ENCODE measurements at regions not wholly inside any gene's neighbourhood (a gene's known extent, or its start where the extent isn't known, plus 50 kb on each side); places are given as distances from the start of the nearest gene placed in this dataset.

- Mint-ChIP-seq H3K4me1 (ENCODE audit: unreplicated experiment) (no peaks in the 10 kb centered on the region), H3K27ac (ENCODE audit: unreplicated experiment) (no peak overlapping the region)
- no peak for DNase-seq (ENCODE audit: extremely low spot score, unreplicated experiment)
Observed at GRCh38 chr2:16482460-16482859, 183.2 kb downstream of the CYRIA start.

DNA sequence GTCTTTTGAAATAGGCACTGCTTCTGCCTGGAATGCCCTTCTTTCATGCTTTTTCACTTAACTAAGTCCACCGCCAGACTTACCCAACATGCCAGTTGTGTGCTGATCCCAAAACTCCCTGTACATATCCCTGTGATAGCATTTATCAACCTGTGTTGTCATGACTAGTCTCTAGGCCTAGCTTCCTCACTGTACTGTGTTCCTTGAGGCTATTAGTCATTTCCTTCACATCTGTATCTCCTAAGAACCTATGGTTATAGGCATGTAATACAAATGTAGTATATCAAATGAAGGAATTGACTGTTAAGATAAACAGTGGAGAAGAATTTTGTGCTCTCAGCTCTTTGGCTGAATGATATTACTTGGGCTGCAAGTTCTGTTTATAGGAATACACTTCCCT is 184.3 kb downstream of the CYRIA start:
- Mint-ChIP-seq H3K27me3 (ENCODE audit: unreplicated experiment) (no peaks in the 10 kb centered on the region), H3K27ac (ENCODE audit: unreplicated experiment) (no peak overlapping the region), H3K9me3 (ENCODE audit: unreplicated experiment) (no peaks in the 10 kb centered on the region), H3K36me3 (ENCODE audit: unreplicated experiment) (no peaks in the 10 kb centered on the region), H3K4me1 (ENCODE audit: unreplicated experiment) (no peaks in the 10 kb centered on the region), H3K4me3 (ENCODE audit: unreplicated experiment) (no peak overlapping the region)
- TF ChIP-seq CTCF (IDR thresholded peaks at IDR 0.05), result no peak
- DNase-seq (ENCODE audit: extremely low spot score, unreplicated experiment), result no peak

More at GRCh38 chr2:16482460-16482859, 183.2 kb downstream of the CYRIA start:
- TF ChIP-seq CTCF (IDR thresholded peaks at IDR 0.05), result no peak
- H3K4me3 Mint-ChIP-seq (ENCODE audit: unreplicated experiment), result no peak overlapping the region
- H3K36me3 Mint-ChIP-seq (ENCODE audit: unreplicated experiment), result no peaks in the 10 kb centered on the region
- H3K9me3 Mint-ChIP-seq (ENCODE audit: unreplicated experiment), result no peaks in the 10 kb centered on the region
- H3K27me3 Mint-ChIP-seq (ENCODE audit: unreplicated experiment), result no peaks in the 10 kb centered on the region

GRCh38 chr2:16479721-16480120 is 185.9 kb downstream of the CYRIA start:
- Mint-ChIP-seq H3K27ac (ENCODE audit: unreplicated experiment) (no peak overlapping the region), H3K4me3 (ENCODE audit: unreplicated experiment) (no peak overlapping the region), H3K9me3 (ENCODE audit: unreplicated experiment) (no peaks in the 10 kb centered on the region), H3K27me3 (ENCODE audit: unreplicated experiment) (no peaks in the 10 kb centered on the region), H3K36me3 (ENCODE audit: unreplicated experiment) (no peaks in the 10 kb centered on the region), H3K4me1 (ENCODE audit: unreplicated experiment) (no peaks in the 10 kb centered on the region)
- no peak for TF ChIP-seq CTCF (IDR thresholded peaks at IDR 0.05)
- DNase-seq (ENCODE audit: extremely low spot score, unreplicated experiment), result no peak

DNA sequence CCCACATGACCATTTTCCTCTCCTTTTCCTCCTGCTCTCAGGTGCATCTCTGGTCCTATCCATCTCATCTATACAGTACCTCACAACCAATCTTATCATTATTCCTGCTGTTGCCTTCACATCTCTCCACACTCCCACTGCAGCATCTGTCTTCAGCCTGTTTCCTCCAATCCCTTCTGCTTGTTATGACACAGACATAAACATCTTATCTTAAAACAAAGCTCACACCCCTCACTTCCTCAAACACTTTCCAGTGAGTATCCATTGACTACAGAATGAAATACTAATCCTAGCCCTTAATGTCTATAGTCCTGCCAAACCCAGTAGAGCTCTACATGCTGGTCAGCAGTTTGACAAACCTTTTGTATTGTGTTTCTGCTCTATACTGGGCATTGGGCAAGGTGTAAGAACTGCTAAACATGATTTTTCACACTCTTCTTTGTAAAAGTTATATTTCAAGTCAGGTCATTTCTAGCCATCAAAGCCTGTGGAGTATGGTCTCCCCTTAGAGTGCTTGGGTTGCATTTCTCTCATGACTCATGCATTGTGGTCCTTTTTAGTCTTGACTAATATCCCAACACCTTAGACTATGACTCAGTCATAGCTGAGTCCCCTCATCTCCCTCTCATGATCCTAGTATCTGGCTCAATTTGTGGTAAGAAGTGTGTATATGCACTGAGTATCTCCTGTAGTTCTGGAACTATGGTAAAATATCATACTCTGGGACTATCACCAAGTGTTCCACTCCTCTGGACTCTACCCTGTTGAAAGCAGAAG is 187.0 kb downstream of the CYRIA start:
- Mint-ChIP-seq H3K9me3 (ENCODE audit: unreplicated experiment) (no peaks in the 10 kb centered on the region), H3K4me1 (ENCODE audit: unreplicated experiment) (no peaks in the 10 kb centered on the region), H3K36me3 (ENCODE audit: unreplicated experiment) (no peaks in the 10 kb centered on the region), H3K27ac (ENCODE audit: unreplicated experiment) (no peak overlapping the region), H3K27me3 (ENCODE audit: unreplicated experiment) (no peaks in the 10 kb centered on the region), H3K4me3 (ENCODE audit: unreplicated experiment) (no peak overlapping the region)
- no peak for DNase-seq (ENCODE audit: extremely low spot score, unreplicated experiment)
- no peak for TF ChIP-seq CTCF (IDR thresholded peaks at IDR 0.05)

DNA sequence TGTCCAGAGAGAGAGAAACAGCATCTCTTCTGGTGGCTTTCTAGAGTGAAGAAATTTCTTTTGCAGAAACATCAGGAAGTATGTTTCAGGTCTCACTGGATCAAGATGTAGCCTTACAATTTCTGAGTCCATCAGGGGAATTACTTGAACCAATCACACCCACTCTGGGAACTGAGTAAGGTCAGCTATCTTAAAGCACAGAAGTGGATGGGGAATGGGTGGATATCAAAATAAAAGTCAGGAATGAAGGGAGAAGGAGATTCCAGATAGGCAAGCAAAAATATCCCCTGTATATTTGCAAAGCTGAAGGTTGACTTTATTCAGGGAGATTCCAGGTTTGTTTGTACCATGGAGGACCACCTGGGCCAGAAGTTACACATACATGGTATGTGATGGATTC is 188.0 kb downstream of the CYRIA start:
- Mint-ChIP-seq H3K9me3 (ENCODE audit: unreplicated experiment) (no peaks in the 10 kb centered on the region), H3K27me3 (ENCODE audit: unreplicated experiment) (no peaks in the 10 kb centered on the region), H3K4me3 (ENCODE audit: unreplicated experiment) (no peak overlapping the region), H3K4me1 (ENCODE audit: unreplicated experiment) (no peaks in the 10 kb centered on the region), H3K27ac (ENCODE audit: unreplicated experiment) (no peak overlapping the region), H3K36me3 (ENCODE audit: unreplicated experiment) (no peaks in the 10 kb centered on the region)
- TF ChIP-seq CTCF (IDR thresholded peaks at IDR 0.05), result no peak
- DNase-seq (ENCODE audit: extremely low spot score, unreplicated experiment), result no peak

Measured in osteocyte (in vitro differentiated cells).